ENCODE measurements at regions not wholly inside any gene's neighbourhood (a gene's known extent, or its start where the extent isn't known, plus 50 kb on each side); places are given as distances from the start of the nearest gene placed in this dataset.

GRCh38 chr18:35905436-35905835, 67.0 kb upstream of the RMP24 start:
- TF ChIP-seq, protein P1, sequence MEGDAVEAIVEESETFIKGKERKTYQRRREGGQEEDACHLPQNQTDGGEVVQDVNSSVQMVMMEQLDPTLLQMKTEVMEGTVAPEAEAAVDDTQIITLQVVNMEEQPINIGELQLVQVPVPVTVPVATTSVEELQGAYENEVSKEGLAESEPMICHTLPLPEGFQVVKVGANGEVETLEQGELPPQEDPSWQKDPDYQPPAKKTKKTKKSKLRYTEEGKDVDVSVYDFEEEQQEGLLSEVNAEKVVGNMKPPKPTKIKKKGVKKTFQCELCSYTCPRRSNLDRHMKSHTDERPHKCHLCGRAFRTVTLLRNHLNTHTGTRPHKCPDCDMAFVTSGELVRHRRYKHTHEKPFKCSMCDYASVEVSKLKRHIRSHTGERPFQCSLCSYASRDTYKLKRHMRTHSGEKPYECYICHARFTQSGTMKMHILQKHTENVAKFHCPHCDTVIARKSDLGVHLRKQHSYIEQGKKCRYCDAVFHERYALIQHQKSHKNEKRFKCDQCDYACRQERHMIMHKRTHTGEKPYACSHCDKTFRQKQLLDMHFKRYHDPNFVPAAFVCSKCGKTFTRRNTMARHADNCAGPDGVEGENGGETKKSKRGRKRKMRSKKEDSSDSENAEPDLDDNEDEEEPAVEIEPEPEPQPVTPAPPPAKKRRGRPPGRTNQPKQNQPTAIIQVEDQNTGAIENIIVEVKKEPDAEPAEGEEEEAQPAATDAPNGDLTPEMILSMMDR (IDR thresholded peaks at IDR 0.05; ENCODE audit: extremely low read depth in 1 of 2, insufficient read depth in 1 of 2, low read depth in 1 of 2, low read length in 2 of 2) = no peak
- TF ChIP-seq MYC (IDR thresholded peaks at IDR 0.05; ENCODE audit: low read depth, low read length) = no peak

Data from endothelial cell of umbilical vein (primary cell).